B cell (primary cell): ENCODE measurements at regions not wholly inside any gene's neighbourhood (a gene's known extent, or its start where the extent isn't known, plus 50 kb on each side); places are given as distances from the start of the nearest gene placed in this dataset.

ENCODE experiments used
- EZH2 ChIP-seq: IDR thresholded peaks from 2 replicates; pipeline ENCODE4 v1.6.1; 2012; ENCODE audit warnings: borderline replicate concordance, low read depth, mild to moderate bottlenecking, moderate library complexity, low read length; ENCODE audit not compliant: insufficient read depth, poor library complexity, severe bottlenecking
- TF ChIP-seq, protein P1 (sequence below): fragments of 200-600 bp; IDR thresholded peaks from one replicate; pipeline ENCODE4 v1.8.0; 2022; ENCODE audit warnings: antibody characterized with exemption, mild to moderate bottlenecking

DNA sequence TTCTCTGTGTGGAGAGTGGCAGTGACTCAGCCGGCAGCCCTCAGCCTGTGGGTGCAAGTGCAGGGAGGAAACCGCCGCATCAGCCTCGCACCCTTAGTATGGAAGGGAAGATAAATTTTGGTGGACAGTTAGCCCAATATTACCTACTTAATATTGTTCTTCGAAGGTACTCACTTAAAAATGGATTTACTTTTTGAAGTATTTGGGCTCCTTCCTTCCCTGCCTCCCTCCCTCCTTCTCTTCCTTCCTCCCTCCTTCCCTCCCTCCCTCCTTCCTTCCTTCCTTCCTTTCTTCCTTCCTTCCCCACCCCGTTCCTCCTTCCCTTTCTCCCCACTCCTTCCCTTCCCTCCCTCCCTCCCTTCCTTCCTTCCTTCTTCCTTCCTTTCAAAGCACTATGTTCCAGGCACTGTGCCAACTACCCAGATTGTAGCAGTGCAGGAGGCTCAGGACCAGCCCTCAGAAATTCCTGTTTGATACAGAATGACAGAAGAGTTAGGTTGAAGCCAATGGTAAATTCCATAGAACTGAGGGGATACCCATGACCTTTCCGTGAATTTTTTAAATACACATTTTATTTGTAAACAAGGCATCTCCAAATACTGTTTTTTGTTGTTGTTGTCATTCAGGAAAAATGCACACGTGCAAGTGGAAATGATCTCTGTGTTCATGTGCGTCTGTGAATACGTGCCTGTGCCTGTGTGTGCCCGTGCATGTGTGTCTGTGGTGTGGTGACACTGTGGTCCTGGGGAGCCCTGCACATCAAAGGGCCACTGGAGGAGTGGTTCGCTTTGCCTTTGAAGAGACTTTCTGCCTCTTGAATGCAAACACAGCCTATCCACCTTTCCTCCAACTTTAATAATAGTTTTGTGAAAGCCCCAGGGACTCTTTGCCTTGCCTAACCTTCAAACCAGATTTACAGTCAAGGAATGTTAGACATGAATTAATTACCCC, 141.7 kb downstream of the EDN3 start:
- TF ChIP-seq EZH2: no peak
- TF ChIP-seq, protein P1, sequence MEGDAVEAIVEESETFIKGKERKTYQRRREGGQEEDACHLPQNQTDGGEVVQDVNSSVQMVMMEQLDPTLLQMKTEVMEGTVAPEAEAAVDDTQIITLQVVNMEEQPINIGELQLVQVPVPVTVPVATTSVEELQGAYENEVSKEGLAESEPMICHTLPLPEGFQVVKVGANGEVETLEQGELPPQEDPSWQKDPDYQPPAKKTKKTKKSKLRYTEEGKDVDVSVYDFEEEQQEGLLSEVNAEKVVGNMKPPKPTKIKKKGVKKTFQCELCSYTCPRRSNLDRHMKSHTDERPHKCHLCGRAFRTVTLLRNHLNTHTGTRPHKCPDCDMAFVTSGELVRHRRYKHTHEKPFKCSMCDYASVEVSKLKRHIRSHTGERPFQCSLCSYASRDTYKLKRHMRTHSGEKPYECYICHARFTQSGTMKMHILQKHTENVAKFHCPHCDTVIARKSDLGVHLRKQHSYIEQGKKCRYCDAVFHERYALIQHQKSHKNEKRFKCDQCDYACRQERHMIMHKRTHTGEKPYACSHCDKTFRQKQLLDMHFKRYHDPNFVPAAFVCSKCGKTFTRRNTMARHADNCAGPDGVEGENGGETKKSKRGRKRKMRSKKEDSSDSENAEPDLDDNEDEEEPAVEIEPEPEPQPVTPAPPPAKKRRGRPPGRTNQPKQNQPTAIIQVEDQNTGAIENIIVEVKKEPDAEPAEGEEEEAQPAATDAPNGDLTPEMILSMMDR: no peak
